HEK293 (cell line): ENCODE measurements at regions not wholly inside any gene's neighbourhood (a gene's known extent, or its start where the extent isn't known, plus 50 kb on each side); places are given as distances from the start of the nearest gene placed in this dataset.
"Not testable (repeated sequence)": the region's sequence is repeated elsewhere in the genome, so short reads cannot be mapped to it uniquely, and the experiment has no call there.

Experiments used
- CTCF ChIA-PET: fragments of 350-600 bp; formaldehyde crosslinking; extraction: SDS; loops from one replicate; lab custom pipeline; 2021; ENCODE audit warnings: antibody characterized with exemption; lab: Yijun Ruan, JAX
- POLR2A ChIA-PET: fragments of 300-600 bp; formaldehyde crosslinking; extraction: SDS; loops from one replicate; lab custom pipeline; 2020; ENCODE audit warnings: antibody characterized with exemption, inconsistent platforms; lab: Yijun Ruan, JAX
- H3K27ac ChIP-seq: fragments of 200-500 bp; sonication (Bioruptor generic); 2 replicates; pipeline ENCODE4 v1.5.1; 2014; ENCODE audit warnings: low read depth, low read length, control low read depth, inconsistent platforms; ENCODE audit errors: extremely low read depth
- H3K36me3 ChIP-seq, 2 experiments: fragments of 200-500 bp in 1 of 2; sonication (Bioruptor generic) in 1 of 2; 1 replicate in 1 of 2; 2 replicates in 1 of 2; pipeline ENCODE4 v1.5.1; 2014 to 2017; ENCODE audit warnings: inconsistent platforms in 2 of 2, low read length in 2 of 2; ENCODE audit not compliant: control insufficient read depth in 2 of 2, insufficient read depth in 1 of 2
- H3K4me1 ChIP-seq: fragments of 200-500 bp; sonication (Bioruptor generic); 2 replicates; pipeline ENCODE4 v1.5.1; 2014; ENCODE audit warnings: mild to moderate bottlenecking, low read length, inconsistent platforms; ENCODE audit not compliant: control insufficient read depth, insufficient read depth
- H3K4me3 ChIP-seq: 2 replicates; pipeline ENCODE4 v1.5.1; 2011; ENCODE audit warnings: low read depth, mild to moderate bottlenecking, control low read depth, low read length, moderate library complexity
- H3K9me3 ChIP-seq: fragments of 200-500 bp; sonication (Bioruptor generic); 2 replicates; pipeline ENCODE4 v1.5.1; 2014; ENCODE audit warnings: low read depth, low read length, inconsistent platforms; ENCODE audit not compliant: control insufficient read depth, insufficient read depth
- BCL11A ChIP-seq: fragments of 450-650 bp; formaldehyde crosslinking; IDR thresholded peaks from 2 replicates; pipeline ENCODE4 v1.5.1; 2016; ENCODE audit warnings: low read depth, missing biosample characterization, missing genetic modification characterization
- GLIS2 ChIP-seq: fragments of 450-650 bp; formaldehyde crosslinking; IDR thresholded peaks from 2 replicates; pipeline ENCODE4 v1.5.1; 2016; ENCODE audit warnings: missing biosample characterization, missing genetic modification characterization
- KLF1 ChIP-seq: fragments of 450-650 bp; formaldehyde crosslinking; IDR thresholded peaks from 2 replicates; pipeline ENCODE4 v1.5.1; 2016; ENCODE audit warnings: missing biosample characterization, missing genetic modification characterization
- PRDM1 ChIP-seq: fragments of 450-650 bp; formaldehyde crosslinking; IDR thresholded peaks from 2 replicates; pipeline ENCODE4; 2016; ENCODE audit warnings: missing biosample characterization, missing genetic modification characterization
- PRDM10 ChIP-seq: fragments of 450-650 bp; formaldehyde crosslinking; IDR thresholded peaks from 2 replicates; pipeline ENCODE4 v1.5.1; 2016; ENCODE audit warnings: missing biosample characterization, missing genetic modification characterization
- SETDB1 ChIP-seq: IDR thresholded peaks from one replicate; pipeline ENCODE4 v1.6.1; 2017; ENCODE audit warnings: mild to moderate bottlenecking, low read length, moderate library complexity, mixed read lengths; ENCODE audit not compliant: insufficient read length
- TCF7L2 ChIP-seq: IDR thresholded peaks from 2 replicates; pipeline ENCODE4 v1.6.1; 2011; ENCODE audit warnings: low read depth, mild to moderate bottlenecking, inconsistent platforms, low read length, moderate library complexity, borderline replicate concordance
- YY1 ChIP-seq: fragments of 450-650 bp; formaldehyde crosslinking; IDR thresholded peaks from 2 replicates; pipeline ENCODE4 v1.5.1; 2018; ENCODE audit warnings: missing biosample characterization, missing genetic modification characterization
- ZNF112 ChIP-seq: fragments of 450-650 bp; formaldehyde crosslinking; IDR thresholded peaks from 2 replicates; pipeline ENCODE4 v1.5.0; 2017; ENCODE audit warnings: missing biosample characterization, missing genetic modification characterization
- ZNF138 ChIP-seq: fragments of 450-650 bp; formaldehyde crosslinking; IDR thresholded peaks from 2 replicates; pipeline ENCODE4 v1.5.1; 2016; ENCODE audit warnings: missing biosample characterization, missing genetic modification characterization, borderline replicate concordance
- ZNF214 ChIP-seq: fragments of 450-650 bp; formaldehyde crosslinking; IDR thresholded peaks from 2 replicates; pipeline ENCODE4 v1.5.1; 2017; ENCODE audit warnings: missing biosample characterization, mild to moderate bottlenecking, missing genetic modification characterization, borderline replicate concordance
- ZNF366 ChIP-seq: fragments of 450-650 bp; formaldehyde crosslinking; conservative IDR thresholded peaks from 2 replicates; pipeline ENCODE4 v1.5.1; 2016; ENCODE audit warnings: missing biosample characterization, missing genetic modification characterization
- ZNF423 ChIP-seq: fragments of 450-650 bp; formaldehyde crosslinking; IDR thresholded peaks from 2 replicates; pipeline ENCODE4 v1.5.1; 2016; ENCODE audit warnings: missing biosample characterization, missing genetic modification characterization
- ZNF558 ChIP-seq: fragments of 450-650 bp; formaldehyde crosslinking; IDR thresholded peaks from 2 replicates; pipeline ENCODE4 v1.5.1; 2016; ENCODE audit warnings: missing biosample characterization, missing genetic modification characterization
- ZNF561 ChIP-seq: fragments of 450-650 bp; IDR thresholded peaks from 2 replicates; pipeline ENCODE4 v1.5.1; 2018; ENCODE audit warnings: missing biosample characterization, missing genetic modification characterization, borderline replicate concordance
- ZNF596 ChIP-seq: fragments of 450-650 bp; IDR thresholded peaks from 2 replicates; pipeline ENCODE4 v1.5.0; 2018; ENCODE audit warnings: missing biosample characterization, mild to moderate bottlenecking, missing genetic modification characterization, moderate library complexity
- ZNF600 ChIP-seq: fragments of 450-650 bp; formaldehyde crosslinking; IDR thresholded peaks from 2 replicates; pipeline ENCODE4 v1.5.1; 2016; ENCODE audit warnings: missing biosample characterization, missing genetic modification characterization
- ZNF830 ChIP-seq: fragments of 450-650 bp; IDR thresholded peaks from 2 replicates; pipeline ENCODE4 v1.5.0; 2018; ENCODE audit warnings: missing biosample characterization, missing genetic modification characterization, low read depth, mild to moderate bottlenecking, moderate library complexity

- no peaks in the 10 kb centered on the region for H3K4me1 ChIP-seq
- no peak for TF ChIP-seq ZNF423
- TF ChIP-seq ZNF112 = no peak
- no peak for TF ChIP-seq TCF7L2
- TF ChIP-seq YY1 (tag by site-specific recombination) = no peak
- TF ChIP-seq ZNF830 (tag by site-specific recombination) = no peak
- TF ChIP-seq ZNF596 (tag by site-specific recombination) = no peak
- no peak for TF ChIP-seq SETDB1
- no peak for TF ChIP-seq ZNF600
- TF ChIP-seq ZNF366 (tag by site-specific recombination) = no peak
- no peak for TF ChIP-seq PRDM1 (tag by site-specific recombination)
- no peak for TF ChIP-seq PRDM10 (tag by site-specific recombination)
- no peak for TF ChIP-seq ZNF214
- no peak for TF ChIP-seq ZNF558
- no peak for TF ChIP-seq KLF1 (tag by site-specific recombination)
- TF ChIP-seq, all 188 proteins: peak for 0
- ChIA-PET CTCF (no interaction called here), POLR2A (no interaction called here)
- Histone ChIP-seq H3K36me3 (no peaks in the 10 kb centered on the region), H3K27ac (no peak overlapping the region), H3K9me3 (no peaks in the 10 kb centered on the region), H3K4me3 (no peak overlapping the region)
These were observed 815.7 kb downstream of the SEMA5A start for GRCh38 chr5:8730194-8730593.

DNA sequence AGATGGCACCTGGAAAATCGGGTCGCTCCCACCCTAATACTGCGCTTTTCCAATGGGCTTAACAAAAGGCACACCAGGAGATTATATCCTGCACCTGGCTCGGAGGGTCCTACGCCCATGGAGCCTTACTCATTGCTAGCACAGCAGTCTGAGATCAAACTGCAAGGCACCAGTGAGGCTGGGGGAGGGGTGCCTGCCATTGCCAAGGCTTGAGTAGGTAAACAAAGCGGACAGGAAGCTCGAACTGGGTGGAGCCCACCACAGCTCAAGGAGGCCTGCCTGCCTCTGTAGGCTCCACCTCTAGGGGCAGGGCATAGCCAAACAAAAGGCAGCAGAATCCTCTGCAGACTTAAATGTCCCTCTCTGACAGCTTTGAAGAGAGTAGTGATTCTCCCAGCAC lies 814.8 kb downstream of the SEMA5A start:
- H3K9me3 ChIP-seq, POLR2A ChIA-PET, H3K4me1 ChIP-seq, H3K36me3 ChIP-seq, H3K27ac ChIP-seq, H3K4me3 ChIP-seq, CTCF ChIA-PET: not testable (repeated sequence)

- Histone ChIP-seq H3K4me3 (no peak overlapping the region), H3K4me1 (no peaks in the 10 kb centered on the region), H3K36me3 (no peaks in the 10 kb centered on the region), H3K27ac (no peak overlapping the region), H3K9me3 (no peaks in the 10 kb centered on the region)
- ChIA-PET POLR2A (no interaction called here), CTCF (no interaction called here)
- TF ChIP-seq ZNF138 = no peak
These were observed 805.3 kb downstream of the SEMA5A start for GRCh38 chr5:8740595-8740994.

GRCh38 chr5:8749556-8749955 lies 796.3 kb downstream of the SEMA5A start:
- no peak for TF ChIP-seq ZNF561 (tag by site-specific recombination)
- no peak for TF ChIP-seq BCL11A (tag by site-specific recombination)
- TF ChIP-seq GLIS2 (tag by site-specific recombination) = no peak
- CTCF ChIA-PET = no interaction called here
- Histone ChIP-seq H3K27ac (no peak overlapping the region), H3K36me3 (no peaks in the 10 kb centered on the region), H3K9me3 (no peaks in the 10 kb centered on the region), H3K4me1 (no peaks in the 10 kb centered on the region), H3K4me3 (no peak overlapping the region)
- POLR2A ChIA-PET = no interaction called here
